OCI-LY3 (cell line): ENCODE measurements at regions not wholly inside any gene's neighbourhood (a gene's known extent, or its start where the extent isn't known, plus 50 kb on each side); places are given as distances from the start of the nearest gene placed in this dataset.

Experiments used
- H2AFZ ChIP-seq: fragments of 200-600, 300-600 bp; shearing (Covaris generic); 2 replicates; pipeline ENCODE4 v1.6.0; 2014; ENCODE audit warnings: antibody characterized with exemption, low read depth, low read length
- H3K27ac ChIP-seq: fragments of 200-600, 300-600 bp; sonication (generic); 2 replicates; pipeline ENCODE4 v1.5.1; 2014; ENCODE audit warnings: mild to moderate bottlenecking, low read length, moderate library complexity, mixed read lengths
- H3K27me3 ChIP-seq: fragments of 200-600, 300-600 bp; sonication (generic); 2 replicates; pipeline ENCODE4 v1.6.1; 2014; ENCODE audit warnings: low read depth, low read length, mixed read lengths
- H3K36me3 ChIP-seq: fragments of 200-600, 300-600 bp; sonication (generic); replicated peaks from 2 replicates; pipeline ENCODE3; 2014; ENCODE audit warnings: low read depth, low read length, mixed read lengths
- H3K4me1 ChIP-seq: fragments of 300-600, 200-600 bp; sonication (generic); 2 replicates; pipeline ENCODE4 v1.6.1; 2014; ENCODE audit warnings: low read length, mixed read lengths
- H3K4me2 ChIP-seq: fragments of 200-600, 300-600 bp; sonication (generic); 2 replicates; pipeline ENCODE4 v1.6.1; 2014; ENCODE audit warnings: low read length, mixed read lengths
- H3K4me3 ChIP-seq: fragments of 300-600, 200-600 bp; sonication (generic); 2 replicates; pipeline ENCODE4 v1.5.1; 2014; ENCODE audit warnings: antibody characterized with exemption, mild to moderate bottlenecking, low read length, moderate library complexity
- H3K79me2 ChIP-seq: fragments of 300-600, 200-600 bp; shearing (Covaris generic); 2 replicates; pipeline ENCODE4 v1.6.1; 2014; ENCODE audit warnings: mild to moderate bottlenecking, low read length, mixed read lengths
- H3K9ac ChIP-seq: fragments of 300-600, 200-600 bp; shearing (Covaris generic); 2 replicates; pipeline ENCODE4 v1.6.0; 2014; ENCODE audit warnings: mild to moderate bottlenecking, low read length, moderate library complexity
- H3K9me3 ChIP-seq: fragments of 200-600, 300-600 bp; shearing (Covaris generic); 2 replicates; pipeline ENCODE4 v1.6.1; 2014; ENCODE audit warnings: low read length, mixed read lengths; ENCODE audit not compliant: insufficient read depth
- H4K20me1 ChIP-seq: fragments of 200-600, 300-600 bp; sonication (generic); 2 replicates; pipeline ENCODE4 v1.6.1; 2016; ENCODE audit warnings: low read length, mixed read lengths; ENCODE audit not compliant: insufficient read depth
- CTCF ChIP-seq: fragments of 200-600, 300-600 bp; sonication (generic); IDR thresholded peaks from 2 replicates; pipeline ENCODE4 v1.5.1; 2014; ENCODE audit warnings: antibody characterized with exemption, low read length, low read depth
- EZH2phosphoT487 ChIP-seq: fragments of 200-600 bp; shearing (Covaris generic); IDR thresholded peaks from 2 replicates; pipeline ENCODE4 v1.6.1; 2018; ENCODE audit warnings: antibody characterized with exemption, mixed run types, low read depth

GRCh38 chr4:8703401-8703696 lies 110.8 kb downstream of the CPZ start:
- Histone ChIP-seq H3K9me3 (no peaks in the 10 kb centered on the region), H3K4me3 (no peak overlapping the region), H3K9ac (no peak overlapping the region), H3K36me3 (no peaks in the 10 kb centered on the region), H4K20me1 (no peaks in the 10 kb centered on the region), H3K4me1 (no peaks in the 10 kb centered on the region), H3K27ac (no peak overlapping the region), H3K79me2 (no peaks in the 10 kb centered on the region), H3K27me3 (no peaks in the 10 kb centered on the region), H3K4me2 (no peak overlapping the region), H2AFZ (no peak overlapping the region)
- no peak for TF ChIP-seq CTCF
- no peak for TF ChIP-seq EZH2phosphoT487

GRCh38 chr4:8702516-8703400 lies 110.2 kb downstream of the CPZ start:
- TF ChIP-seq CTCF (no peak), EZH2phosphoT487 (no peak)
- H2AFZ ChIP-seq = no peak overlapping the region
- no peaks in the 10 kb centered on the region for H3K36me3 ChIP-seq
- no peaks in the 10 kb centered on the region for H4K20me1 ChIP-seq
- no peaks in the 10 kb centered on the region for H3K4me1 ChIP-seq
- no peak overlapping the region for H3K4me3 ChIP-seq
- no peak overlapping the region for H3K27ac ChIP-seq
- H3K9me3 ChIP-seq = no peaks in the 10 kb centered on the region
- no peak overlapping the region for H3K9ac ChIP-seq
- no peak overlapping the region for H3K4me2 ChIP-seq
- H3K79me2 ChIP-seq = no peaks in the 10 kb centered on the region
- no peaks in the 10 kb centered on the region for H3K27me3 ChIP-seq

GRCh38 chr4:8702020-8702495 lies 109.5 kb downstream of the CPZ start:
- Histone ChIP-seq H2AFZ (no peak overlapping the region), H4K20me1 (no peaks in the 10 kb centered on the region), H3K36me3 (no peaks in the 10 kb centered on the region), H3K4me3 (no peak overlapping the region), H3K79me2 (no peaks in the 10 kb centered on the region), H3K27me3 (no peaks in the 10 kb centered on the region), H3K27ac (no peak overlapping the region), H3K9ac (no peak overlapping the region), H3K9me3 (no peaks in the 10 kb centered on the region), H3K4me1 (no peaks in the 10 kb centered on the region), H3K4me2 (no peak overlapping the region)
- TF ChIP-seq CTCF (no peak), EZH2phosphoT487 (no peak)

DNA sequence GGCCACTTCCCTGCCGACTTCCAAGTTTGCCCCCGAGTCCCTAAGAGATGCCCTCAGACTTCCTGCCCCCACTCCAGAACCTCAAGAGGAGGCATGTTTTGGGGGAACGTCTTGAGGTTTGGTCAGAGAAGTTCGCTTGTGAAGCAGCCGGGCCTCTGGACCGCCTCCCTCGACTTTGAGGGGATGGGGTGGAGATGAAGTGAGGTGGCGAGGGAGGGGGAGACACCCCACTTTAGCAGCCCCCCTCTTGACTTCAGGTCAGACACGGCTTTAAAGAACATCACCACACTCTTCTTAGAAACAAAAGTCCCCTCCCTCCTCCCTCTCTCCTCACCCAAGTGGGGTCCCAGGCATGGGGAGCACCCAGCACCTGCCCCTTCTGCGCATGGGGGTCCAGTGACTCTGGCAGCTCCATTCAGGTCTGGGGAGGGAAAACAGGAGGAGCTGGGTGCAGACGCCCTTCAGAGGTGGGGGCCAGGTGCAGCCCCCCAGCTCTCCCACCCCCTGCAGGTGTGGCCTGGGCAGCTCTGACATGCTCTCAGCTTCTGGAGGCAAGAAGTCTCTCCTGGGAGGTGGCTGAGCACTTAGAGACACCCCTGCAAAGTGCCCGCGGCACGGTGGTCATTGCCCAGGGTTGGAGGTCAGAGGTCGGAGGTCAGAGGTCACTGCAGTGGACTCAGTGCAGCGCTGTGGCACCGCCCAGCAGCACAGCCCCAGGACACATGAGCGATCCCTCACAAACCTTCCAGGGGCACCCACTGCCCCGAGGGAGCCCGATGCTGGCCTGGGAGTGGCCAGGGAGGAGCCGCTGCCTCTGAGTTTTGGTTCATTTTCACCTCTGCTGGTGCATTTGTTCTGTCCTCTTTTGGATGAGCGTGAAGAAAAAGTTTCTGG lies 108.8 kb downstream of the CPZ start:
- Histone ChIP-seq H3K27me3 (no peaks in the 10 kb centered on the region), H3K4me2 (no peak overlapping the region), H3K79me2 (no peaks in the 10 kb centered on the region), H3K9me3 (no peaks in the 10 kb centered on the region), H3K27ac (no peak overlapping the region), H4K20me1 (no peaks in the 10 kb centered on the region), H3K36me3 (no peaks in the 10 kb centered on the region), H3K9ac (no peak overlapping the region), H3K4me3 (no peak overlapping the region), H2AFZ (no peak overlapping the region), H3K4me1 (no peaks in the 10 kb centered on the region)
- TF ChIP-seq EZH2phosphoT487 (no peak), CTCF (no peak)
